ENCODE measurements at regions not wholly inside any gene's neighbourhood (a gene's known extent, or its start where the extent isn't known, plus 50 kb on each side); places are given as distances from the start of the nearest gene placed in this dataset.

DNA sequence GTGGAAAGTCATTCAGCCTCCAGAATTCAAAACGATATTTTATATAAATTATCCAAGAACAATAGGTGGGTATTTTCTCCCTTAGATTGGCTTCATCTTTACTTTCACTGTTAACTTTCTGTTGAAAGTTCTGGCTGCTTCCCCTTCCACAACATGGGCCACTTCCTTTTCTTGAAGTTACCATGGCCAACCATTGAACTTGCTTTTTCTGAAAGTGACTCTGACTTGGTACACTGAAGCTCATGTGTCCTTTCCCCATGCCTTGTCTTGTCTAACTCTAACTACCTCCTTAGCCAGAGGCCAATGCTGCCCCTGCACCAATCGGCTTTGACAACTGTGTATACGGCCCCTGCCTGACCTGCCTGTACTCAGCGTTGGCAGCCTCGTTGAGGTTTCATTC is 225.2 kb downstream of the FAT3 start:
- no peak overlapping the region for H3K4me3 Mint-ChIP-seq

More for the DNA sequence above, 225.2 kb downstream of the FAT3 start:
- TF ChIP-seq ZNF331 (CRISPR knock-in tag; IDR thresholded peaks at IDR 0.05; ENCODE audit: low read depth) (no peak), POLR2AphosphoS5 (IDR thresholded peaks at IDR 0.05; ENCODE audit: low read depth) (no peak), JUNB (IDR thresholded peaks at IDR 0.05; ENCODE audit: unreplicated experiment) (no peak), NANOG (IDR thresholded peaks at IDR 0.05; ENCODE audit: borderline replicate concordance) (no peak), EZH2phosphoT487 (IDR thresholded peaks at IDR 0.05; ENCODE audit: unreplicated experiment) (no peak), CREB1 (CRISPR knock-in tag; IDR thresholded peaks at IDR 0.05; ENCODE audit: low read depth) (no peak), STAT1 (IDR thresholded peaks at IDR 0.05; ENCODE audit: unreplicated experiment) (no peak), EZH2 (IDR thresholded peaks at IDR 0.05; ENCODE audit: low read depth, unreplicated experiment) (no peak), ZNF114 (CRISPR knock-in tag; IDR thresholded peaks at IDR 0.05) (no peak)
- TF ChIP-seq, protein P1, sequence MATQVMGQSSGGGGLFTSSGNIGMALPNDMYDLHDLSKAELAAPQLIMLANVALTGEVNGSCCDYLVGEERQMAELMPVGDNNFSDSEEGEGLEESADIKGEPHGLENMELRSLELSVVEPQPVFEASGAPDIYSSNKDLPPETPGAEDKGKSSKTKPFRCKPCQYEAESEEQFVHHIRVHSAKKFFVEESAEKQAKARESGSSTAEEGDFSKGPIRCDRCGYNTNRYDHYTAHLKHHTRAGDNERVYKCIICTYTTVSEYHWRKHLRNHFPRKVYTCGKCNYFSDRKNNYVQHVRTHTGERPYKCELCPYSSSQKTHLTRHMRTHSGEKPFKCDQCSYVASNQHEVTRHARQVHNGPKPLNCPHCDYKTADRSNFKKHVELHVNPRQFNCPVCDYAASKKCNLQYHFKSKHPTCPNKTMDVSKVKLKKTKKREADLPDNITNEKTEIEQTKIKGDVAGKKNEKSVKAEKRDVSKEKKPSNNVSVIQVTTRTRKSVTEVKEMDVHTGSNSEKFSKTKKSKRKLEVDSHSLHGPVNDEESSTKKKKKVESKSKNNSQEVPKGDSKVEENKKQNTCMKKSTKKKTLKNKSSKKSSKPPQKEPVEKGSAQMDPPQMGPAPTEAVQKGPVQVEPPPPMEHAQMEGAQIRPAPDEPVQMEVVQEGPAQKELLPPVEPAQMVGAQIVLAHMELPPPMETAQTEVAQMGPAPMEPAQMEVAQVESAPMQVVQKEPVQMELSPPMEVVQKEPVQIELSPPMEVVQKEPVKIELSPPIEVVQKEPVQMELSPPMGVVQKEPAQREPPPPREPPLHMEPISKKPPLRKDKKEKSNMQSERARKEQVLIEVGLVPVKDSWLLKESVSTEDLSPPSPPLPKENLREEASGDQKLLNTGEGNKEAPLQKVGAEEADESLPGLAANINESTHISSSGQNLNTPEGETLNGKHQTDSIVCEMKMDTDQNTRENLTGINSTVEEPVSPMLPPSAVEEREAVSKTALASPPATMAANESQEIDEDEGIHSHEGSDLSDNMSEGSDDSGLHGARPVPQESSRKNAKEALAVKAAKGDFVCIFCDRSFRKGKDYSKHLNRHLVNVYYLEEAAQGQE (IDR thresholded peaks at IDR 0.05; ENCODE audit: unreplicated experiment), result no peak
- TF ChIP-seq, protein P2, sequence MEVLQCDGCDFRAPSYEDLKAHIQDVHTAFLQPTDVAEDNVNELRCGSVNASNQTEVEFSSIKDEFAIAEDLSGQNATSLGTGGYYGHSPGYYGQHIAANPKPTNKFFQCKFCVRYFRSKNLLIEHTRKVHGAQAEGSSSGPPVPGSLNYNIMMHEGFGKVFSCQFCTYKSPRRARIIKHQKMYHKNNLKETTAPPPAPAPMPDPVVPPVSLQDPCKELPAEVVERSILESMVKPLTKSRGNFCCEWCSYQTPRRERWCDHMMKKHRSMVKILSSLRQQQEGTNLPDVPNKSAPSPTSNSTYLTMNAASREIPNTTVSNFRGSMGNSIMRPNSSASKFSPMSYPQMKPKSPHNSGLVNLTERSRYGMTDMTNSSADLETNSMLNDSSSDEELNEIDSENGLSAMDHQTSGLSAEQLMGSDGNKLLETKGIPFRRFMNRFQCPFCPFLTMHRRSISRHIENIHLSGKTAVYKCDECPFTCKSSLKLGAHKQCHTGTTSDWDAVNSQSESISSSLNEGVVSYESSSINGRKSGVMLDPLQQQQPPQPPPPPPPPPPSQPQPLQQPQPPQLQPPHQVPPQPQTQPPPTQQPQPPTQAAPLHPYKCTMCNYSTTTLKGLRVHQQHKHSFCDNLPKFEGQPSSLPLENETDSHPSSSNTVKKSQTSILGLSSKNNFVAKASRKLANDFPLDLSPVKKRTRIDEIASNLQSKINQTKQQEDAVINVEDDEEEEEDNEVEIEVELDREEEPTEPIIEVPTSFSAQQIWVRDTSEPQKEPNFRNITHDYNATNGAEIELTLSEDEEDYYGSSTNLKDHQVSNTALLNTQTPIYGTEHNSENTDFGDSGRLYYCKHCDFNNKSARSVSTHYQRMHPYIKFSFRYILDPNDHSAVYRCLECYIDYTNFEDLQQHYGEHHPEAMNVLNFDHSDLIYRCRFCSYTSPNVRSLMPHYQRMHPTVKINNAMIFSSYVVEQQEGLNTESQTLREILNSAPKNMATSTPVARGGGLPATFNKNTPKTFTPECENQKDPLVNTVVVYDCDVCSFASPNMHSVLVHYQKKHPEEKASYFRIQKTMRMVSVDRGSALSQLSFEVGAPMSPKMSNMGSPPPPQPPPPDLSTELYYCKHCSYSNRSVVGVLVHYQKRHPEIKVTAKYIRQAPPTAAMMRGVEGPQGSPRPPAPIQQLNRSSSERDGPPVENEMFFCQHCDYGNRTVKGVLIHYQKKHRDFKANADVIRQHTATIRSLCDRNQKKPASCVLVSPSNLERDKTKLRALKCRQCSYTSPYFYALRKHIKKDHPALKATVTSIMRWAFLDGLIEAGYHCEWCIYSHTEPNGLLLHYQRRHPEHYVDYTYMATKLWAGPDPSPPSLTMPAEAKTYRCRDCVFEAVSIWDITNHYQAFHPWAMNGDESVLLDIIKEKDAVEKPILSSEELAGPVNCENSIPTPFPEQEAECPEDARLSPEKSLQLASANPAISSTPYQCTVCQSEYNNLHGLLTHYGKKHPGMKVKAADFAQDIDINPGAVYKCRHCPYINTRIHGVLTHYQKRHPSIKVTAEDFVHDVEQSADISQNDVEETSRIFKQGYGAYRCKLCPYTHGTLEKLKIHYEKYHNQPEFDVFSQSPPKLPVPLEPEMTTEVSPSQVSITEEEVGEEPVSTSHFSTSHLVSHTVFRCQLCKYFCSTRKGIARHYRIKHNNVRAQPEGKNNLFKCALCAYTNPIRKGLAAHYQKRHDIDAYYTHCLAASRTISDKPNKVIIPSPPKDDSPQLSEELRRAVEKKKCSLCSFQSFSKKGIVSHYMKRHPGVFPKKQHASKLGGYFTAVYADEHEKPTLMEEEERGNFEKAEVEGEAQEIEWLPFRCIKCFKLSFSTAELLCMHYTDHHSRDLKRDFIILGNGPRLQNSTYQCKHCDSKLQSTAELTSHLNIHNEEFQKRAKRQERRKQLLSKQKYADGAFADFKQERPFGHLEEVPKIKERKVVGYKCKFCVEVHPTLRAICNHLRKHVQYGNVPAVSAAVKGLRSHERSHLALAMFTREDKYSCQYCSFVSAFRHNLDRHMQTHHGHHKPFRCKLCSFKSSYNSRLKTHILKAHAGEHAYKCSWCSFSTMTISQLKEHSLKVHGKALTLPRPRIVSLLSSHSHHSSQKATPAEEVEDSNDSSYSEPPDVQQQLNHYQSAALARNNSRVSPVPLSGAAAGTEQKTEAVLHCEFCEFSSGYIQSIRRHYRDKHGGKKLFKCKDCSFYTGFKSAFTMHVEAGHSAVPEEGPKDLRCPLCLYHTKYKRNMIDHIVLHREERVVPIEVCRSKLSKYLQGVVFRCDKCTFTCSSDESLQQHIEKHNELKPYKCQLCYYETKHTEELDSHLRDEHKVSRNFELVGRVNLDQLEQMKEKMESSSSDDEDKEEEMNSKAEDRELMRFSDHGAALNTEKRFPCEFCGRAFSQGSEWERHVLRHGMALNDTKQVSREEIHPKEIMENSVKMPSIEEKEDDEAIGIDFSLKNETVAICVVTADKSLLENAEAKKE (CRISPR knock-in tag; IDR thresholded peaks at IDR 0.05), result no peak
- TF ChIP-seq, protein P3, sequence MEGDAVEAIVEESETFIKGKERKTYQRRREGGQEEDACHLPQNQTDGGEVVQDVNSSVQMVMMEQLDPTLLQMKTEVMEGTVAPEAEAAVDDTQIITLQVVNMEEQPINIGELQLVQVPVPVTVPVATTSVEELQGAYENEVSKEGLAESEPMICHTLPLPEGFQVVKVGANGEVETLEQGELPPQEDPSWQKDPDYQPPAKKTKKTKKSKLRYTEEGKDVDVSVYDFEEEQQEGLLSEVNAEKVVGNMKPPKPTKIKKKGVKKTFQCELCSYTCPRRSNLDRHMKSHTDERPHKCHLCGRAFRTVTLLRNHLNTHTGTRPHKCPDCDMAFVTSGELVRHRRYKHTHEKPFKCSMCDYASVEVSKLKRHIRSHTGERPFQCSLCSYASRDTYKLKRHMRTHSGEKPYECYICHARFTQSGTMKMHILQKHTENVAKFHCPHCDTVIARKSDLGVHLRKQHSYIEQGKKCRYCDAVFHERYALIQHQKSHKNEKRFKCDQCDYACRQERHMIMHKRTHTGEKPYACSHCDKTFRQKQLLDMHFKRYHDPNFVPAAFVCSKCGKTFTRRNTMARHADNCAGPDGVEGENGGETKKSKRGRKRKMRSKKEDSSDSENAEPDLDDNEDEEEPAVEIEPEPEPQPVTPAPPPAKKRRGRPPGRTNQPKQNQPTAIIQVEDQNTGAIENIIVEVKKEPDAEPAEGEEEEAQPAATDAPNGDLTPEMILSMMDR (conservative IDR thresholded peaks at IDR 0.05; ENCODE audit: low read depth in 2 of 2), result no peak
- TF ChIP-seq, protein P4, sequence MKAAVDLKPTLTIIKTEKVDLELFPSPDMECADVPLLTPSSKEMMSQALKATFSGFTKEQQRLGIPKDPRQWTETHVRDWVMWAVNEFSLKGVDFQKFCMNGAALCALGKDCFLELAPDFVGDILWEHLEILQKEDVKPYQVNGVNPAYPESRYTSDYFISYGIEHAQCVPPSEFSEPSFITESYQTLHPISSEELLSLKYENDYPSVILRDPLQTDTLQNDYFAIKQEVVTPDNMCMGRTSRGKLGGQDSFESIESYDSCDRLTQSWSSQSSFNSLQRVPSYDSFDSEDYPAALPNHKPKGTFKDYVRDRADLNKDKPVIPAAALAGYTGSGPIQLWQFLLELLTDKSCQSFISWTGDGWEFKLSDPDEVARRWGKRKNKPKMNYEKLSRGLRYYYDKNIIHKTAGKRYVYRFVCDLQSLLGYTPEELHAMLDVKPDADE (IDR thresholded peaks at IDR 0.05), result no peak
- Histone ChIP-seq H3K4me3 (no peak overlapping the region), H3F3A (replicated peaks; ENCODE audit: low read depth) (no peaks in the 10 kb centered on the region), H3K27me3 (ENCODE audit: insufficient read depth) (no peaks in the 10 kb centered on the region), H3K79me2 (replicated peaks; ENCODE audit: insufficient read depth) (peaks cover 75% of the 10 kb centered on the region), H3K36me3 (ENCODE audit: insufficient read depth) (no peaks in the 10 kb centered on the region), H2AFZ (no peak overlapping the region), H4K20me1 (replicated peaks; ENCODE audit: insufficient read depth) (peaks cover 8% of the 10 kb centered on the region), H3K27ac (ENCODE audit: low read depth) (no peak overlapping the region), H3K4me1 (ENCODE audit: insufficient read depth) (peaks cover 17% of the 10 kb centered on the region), H3K9me2 (ENCODE audit: insufficient read depth) (no peaks in the 10 kb centered on the region), H3K4me2 (no peak overlapping the region)
- no peaks in the 10 kb centered on the region for H3K9me3 Mint-ChIP-seq
- peaks cover 7% of the 10 kb centered on the region for H3K27me3 Mint-ChIP-seq (ENCODE audit: insufficient read depth, low read depth, poor library complexity)
- H3K36me3 Mint-ChIP-seq (ENCODE audit: low read depth), result peaks cover 2% of the 10 kb centered on the region; the same call in 2 of the 3 replicates
- DNase-seq (ENCODE audit: low spot score), result no peak
- no peak overlapping the region for H3K27ac Mint-ChIP-seq
- peaks cover 65% of the 10 kb centered on the region for H3K4me1 Mint-ChIP-seq
- no peak for ATAC-seq

Measured in GM23338 (cell line).